GM23248 (cell line): ENCODE measurements at regions not wholly inside any gene's neighbourhood (a gene's known extent, or its start where the extent isn't known, plus 50 kb on each side); places are given as distances from the start of the nearest gene placed in this dataset.

ENCODE experiments used
- DNase-seq: peaks from one replicate; pipeline ENCODE4 v3.0.0-alpha.2; 2015
- H2AFZ ChIP-seq: fragments of 200-600 bp; sonication (generic); 2 replicates; pipeline ENCODE4 v1.6.1; 2016; ENCODE audit warnings: antibody characterized with exemption
- H3F3A ChIP-seq: fragments of 200-600 bp; sonication (generic); 2 replicates; pipeline ENCODE4 v1.6.1; 2016; ENCODE audit warnings: mild to moderate bottlenecking, antibody characterized with exemption, mixed run types; ENCODE audit not compliant: insufficient read depth
- H3K27ac ChIP-seq: fragments of 200-600 bp; sonication (generic); 2 replicates; pipeline ENCODE4 v1.5.1; 2016; ENCODE audit warnings: mild to moderate bottlenecking
- H3K27me3 ChIP-seq: fragments of 200-600 bp; sonication (generic); replicated peaks from 2 replicates; pipeline ENCODE4 v1.6.1; 2016; ENCODE audit warnings: mild to moderate bottlenecking; ENCODE audit not compliant: insufficient read depth
- H3K36me3 ChIP-seq: fragments of 200-600 bp; sonication (generic); 2 replicates; pipeline ENCODE4 v1.6.1; 2016; ENCODE audit warnings: low read depth, mild to moderate bottlenecking
- H3K4me1 ChIP-seq: fragments of 200-600 bp; sonication (generic); 2 replicates; pipeline ENCODE4 v1.6.1; 2016; ENCODE audit warnings: mild to moderate bottlenecking; ENCODE audit not compliant: insufficient read depth
- H3K4me2 ChIP-seq: fragments of 200-600 bp; sonication (generic); one replicate; pipeline ENCODE4 v1.6.1; 2016; ENCODE audit warnings: mild to moderate bottlenecking; ENCODE audit not compliant: unreplicated experiment
- H3K4me3 ChIP-seq: fragments of 200-600 bp; sonication (generic); 2 replicates; pipeline ENCODE4 v1.5.1; 2016; ENCODE audit warnings: mild to moderate bottlenecking
- H3K79me2 ChIP-seq: fragments of 200-600 bp; sonication (generic); 2 replicates; pipeline ENCODE4 v1.6.1; 2016; ENCODE audit warnings: mild to moderate bottlenecking; ENCODE audit not compliant: insufficient read depth
- H3K9ac ChIP-seq: fragments of 200-600 bp; sonication (generic); 2 replicates; pipeline ENCODE4 v1.6.1; 2016; ENCODE audit warnings: mild to moderate bottlenecking
- H3K9me2 ChIP-seq: fragments of 200-600 bp; sonication (generic); 2 replicates; pipeline ENCODE4 v1.6.1; 2016; ENCODE audit warnings: mixed run types, mild to moderate bottlenecking, moderate library complexity; ENCODE audit not compliant: insufficient read depth
- H3K9me3 ChIP-seq: fragments of 200-600 bp; sonication (generic); one replicate; pipeline ENCODE4 v1.6.1; 2017; ENCODE audit warnings: low read depth
- H4K20me1 ChIP-seq: fragments of 200-600 bp; sonication (generic); 2 replicates; pipeline ENCODE4 v1.6.0; 2016; ENCODE audit not compliant: insufficient read depth
- EZH2 ChIP-seq: fragments of 200-600 bp; sonication (generic); IDR thresholded peaks from 2 replicates; pipeline ENCODE4 v1.6.1; 2018; ENCODE audit warnings: antibody characterized with exemption, mild to moderate bottlenecking; ENCODE audit not compliant: insufficient read depth, poor library complexity, severe bottlenecking
- EZH2phosphoT487 ChIP-seq: fragments of 200-600 bp; sonication (generic); IDR thresholded peaks from 2 replicates; pipeline ENCODE4 v1.6.1; 2018; ENCODE audit warnings: antibody characterized with exemption, moderate library complexity, mild to moderate bottlenecking, low read depth; ENCODE audit not compliant: insufficient read depth
- WGBS, 2 experiments: methylation state at CpG; one replicate each; pipeline ENCODE4 v1.1.6; 2015 to 2017; ENCODE audit warnings: low lambda C conversion rate in 2 of 2, low coverage in 1 of 2; ENCODE audit errors: missing lambda C conversion rate in 2 of 2; 5-methylcytosine and 5-hydroxymethylcytosine counted together
- in situ Hi-C: fragments of 300-500 bp; cut with MboI; formaldehyde crosslinking; loops from 2 replicates; pipeline ENCODE4 v1.15.0; 2020

DNA sequence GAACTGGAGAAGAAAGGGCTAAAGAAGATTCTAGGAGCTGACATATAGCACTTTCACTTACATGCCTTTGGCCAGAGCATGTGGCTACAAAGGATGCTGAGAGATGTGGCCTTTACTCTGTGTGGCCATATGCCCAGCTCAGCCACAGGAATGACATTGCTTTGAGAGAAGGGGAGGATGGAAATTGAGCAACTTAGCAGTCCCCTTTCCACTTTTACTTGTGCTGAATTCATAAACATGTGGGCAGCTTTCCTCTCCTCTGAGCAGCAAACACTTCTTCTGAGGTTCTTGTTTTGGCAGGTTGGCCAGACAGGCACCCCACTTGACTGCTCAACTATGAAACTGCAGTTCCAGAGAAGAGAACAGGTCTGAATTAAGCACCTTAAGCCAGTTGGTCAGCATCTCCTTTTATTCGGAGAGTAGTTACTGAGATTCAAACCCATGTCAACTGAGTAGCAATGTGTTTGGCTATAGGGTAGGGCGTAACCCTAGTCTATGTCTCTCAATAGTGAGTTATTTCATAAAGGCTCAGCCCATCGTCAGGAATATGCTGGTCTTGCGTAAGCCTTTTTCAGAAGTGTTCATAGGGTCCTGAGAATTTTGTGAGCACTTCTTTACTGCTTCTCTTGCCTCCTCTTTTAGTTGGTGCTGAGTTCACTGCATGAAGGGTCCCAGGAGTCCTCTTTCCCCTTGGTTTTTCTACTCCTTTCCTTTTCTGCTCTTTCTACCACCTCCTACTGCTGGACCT, 134.5 kb downstream of the PALM2AKAP2 start:
- DNase-seq, result peak; percentile 92
- WGBS, 2 experiments, result 91 to 94% methylated on average over 4 of the region's 4 CpGs
- Histone ChIP-seq H3K4me3 (no peak overlapping the region), H2AFZ (no peak overlapping the region), H3K9ac (no peak overlapping the region), H4K20me1 (no peaks in the 10 kb centered on the region), H3K27ac (peak overlapping the region; percentile 70), H3K4me2 (no peak overlapping the region), H3F3A (peaks cover 46% of the 10 kb centered on the region), H3K27me3 (no peaks in the 10 kb centered on the region), H3K36me3 (no peaks in the 10 kb centered on the region), H3K4me1 (peaks cover 44% of the 10 kb centered on the region), H3K79me2 (0 out of 2 replicates have a peak, but pooled peaks cover 15% of the 10 kb centered on the region), H3K9me3 (no peaks in the 10 kb centered on the region), H3K9me2 (no peaks in the 10 kb centered on the region)
- in situ Hi-C loops, result no loop called here
- no peak for TF ChIP-seq EZH2
- peak; percentile 72; the same call in 1 of the 2 replicates for TF ChIP-seq EZH2phosphoT487

DNA sequence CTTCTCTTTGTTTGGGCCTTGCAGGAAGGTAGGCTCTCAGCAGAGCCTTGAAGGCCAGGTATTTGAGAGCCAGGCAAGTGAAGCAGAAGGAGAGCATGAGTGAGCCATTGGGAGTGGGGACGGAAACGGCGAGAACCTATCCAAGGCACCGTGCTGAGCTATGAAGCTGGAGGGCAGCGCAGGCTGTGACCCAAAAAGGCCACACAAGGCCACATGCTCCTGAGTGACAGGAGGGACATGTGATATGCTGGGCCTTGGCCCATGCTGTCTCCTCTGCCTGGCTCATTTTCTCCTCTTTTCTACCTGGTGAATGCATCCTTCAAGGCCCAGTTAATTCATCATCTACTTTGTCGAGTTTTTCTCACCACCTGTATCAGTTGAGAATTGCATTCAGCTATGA, 136.3 kb downstream of the PALM2AKAP2 start:
- Histone ChIP-seq H3K4me1 (peaks cover 34% of the 10 kb centered on the region), H3F3A (peaks cover 30% of the 10 kb centered on the region), H3K79me2 (peaks cover 20% of the 10 kb centered on the region; the same call in 1 of the 2 replicates), H3K36me3 (no peaks in the 10 kb centered on the region), H3K4me2 (no peak overlapping the region), H3K4me3 (no peak overlapping the region), H3K9me2 (no peaks in the 10 kb centered on the region), H3K27me3 (no peaks in the 10 kb centered on the region), H2AFZ (no peak overlapping the region), H3K9me3 (no peaks in the 10 kb centered on the region), H3K27ac (no peak overlapping the region), H4K20me1 (no peaks in the 10 kb centered on the region), H3K9ac (no peak overlapping the region)
- 95 to 99% methylated on average over 6 of the region's 6 CpGs for WGBS, 2 experiments
- DNase-seq, result no peak
- TF ChIP-seq EZH2 (no peak), EZH2phosphoT487 (no peak)
- in situ Hi-C loops, result no loop called here

DNA sequence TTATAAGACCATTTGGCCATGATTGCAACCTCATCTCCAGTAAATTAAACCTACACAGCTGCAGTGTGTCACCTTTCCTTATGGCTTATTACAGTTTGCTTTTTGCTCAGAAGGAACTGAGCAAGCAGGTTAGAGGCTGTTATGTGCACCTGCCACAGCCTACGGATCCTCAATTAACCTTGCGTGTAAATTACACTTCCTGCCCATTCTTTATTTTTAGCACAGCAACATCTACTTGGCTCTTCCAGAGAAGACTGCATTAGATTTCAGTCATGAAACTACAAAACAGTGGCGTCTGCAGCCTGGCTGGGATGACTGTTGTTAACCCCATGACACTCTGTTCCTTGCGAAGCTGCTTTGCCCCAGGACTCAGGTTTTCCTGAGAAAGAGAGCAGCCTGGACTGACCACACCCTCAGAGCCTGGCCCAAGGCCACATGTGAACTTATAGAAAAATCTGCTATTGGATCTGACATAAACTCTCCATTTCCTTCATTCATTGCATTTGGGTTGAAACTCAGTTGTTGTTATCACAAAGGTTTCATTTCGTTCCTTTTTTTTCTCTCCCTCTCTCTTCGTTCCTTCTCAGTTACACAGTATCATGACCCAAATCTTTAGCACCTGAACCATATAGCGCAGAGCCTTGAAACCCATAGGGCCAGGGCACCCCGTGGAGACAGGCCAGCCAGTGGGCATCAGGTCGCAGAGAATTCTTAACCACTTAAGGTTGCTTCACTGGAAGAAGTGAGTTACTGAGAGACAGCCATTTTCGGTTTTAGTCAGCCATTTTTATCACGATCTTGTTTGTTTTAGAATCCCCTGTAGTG, 138.6 kb downstream of the PALM2AKAP2 start:
- H3K79me2 ChIP-seq, result peaks cover 20% of the 10 kb centered on the region; the same call in 1 of the 2 replicates
- H3K4me2 ChIP-seq, result no peak overlapping the region
- TF ChIP-seq EZH2, result no peak
- TF ChIP-seq EZH2phosphoT487, result no peak
- DNase-seq, result no peak
- no peak overlapping the region for H3K4me3 ChIP-seq
- peaks cover 8% of the 10 kb centered on the region; the same call in 1 of the 2 replicates for H3F3A ChIP-seq
- no peak overlapping the region for H2AFZ ChIP-seq
- H3K36me3 ChIP-seq, result no peaks in the 10 kb centered on the region
- 91 to 92% methylated on average over 11 of the region's 11 CpGs for WGBS, 2 experiments
- no peaks in the 10 kb centered on the region for H3K27me3 ChIP-seq
- no peak overlapping the region for H3K9ac ChIP-seq
- in situ Hi-C loops, result no loop called here
- H4K20me1 ChIP-seq, result no peaks in the 10 kb centered on the region
- no peaks in the 10 kb centered on the region for H3K9me2 ChIP-seq
- H3K27ac ChIP-seq, result no peak overlapping the region
- H3K4me1 ChIP-seq, result peaks cover 13% of the 10 kb centered on the region
- H3K9me3 ChIP-seq, result no peaks in the 10 kb centered on the region

DNA sequence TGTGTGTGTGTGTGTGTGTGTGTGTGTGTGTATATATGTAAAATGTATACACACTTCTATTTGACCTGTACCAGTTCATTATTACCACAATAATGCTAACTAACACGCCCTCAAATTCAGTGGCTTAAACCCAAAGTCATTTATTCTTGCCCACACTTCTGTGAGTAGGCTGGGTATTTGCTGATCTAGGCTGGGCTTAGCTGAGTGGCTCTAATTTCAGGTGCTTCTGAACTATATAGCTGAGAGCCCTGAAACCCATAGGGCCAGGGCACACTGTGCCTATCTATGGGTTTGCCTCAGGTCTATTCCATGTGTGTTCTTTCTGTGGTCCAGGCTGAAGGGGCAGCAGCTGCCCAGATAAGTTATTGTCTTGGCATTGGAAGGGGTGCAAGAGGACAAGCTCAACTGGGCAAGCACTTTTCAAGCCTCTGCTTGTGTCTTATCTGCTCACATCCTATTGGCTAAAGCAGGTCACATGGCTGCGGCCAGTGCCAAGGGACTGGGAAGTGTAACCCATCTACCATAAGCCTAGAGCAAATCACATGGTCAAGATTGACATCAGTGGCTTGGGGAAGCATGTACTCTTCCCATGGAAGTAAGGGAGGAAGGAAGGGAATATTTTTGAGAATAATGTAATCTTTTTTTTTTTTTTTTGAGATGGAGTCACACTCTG, 139.9 kb downstream of the PALM2AKAP2 start:
- no peak for DNase-seq
- Histone ChIP-seq H2AFZ (no peak overlapping the region), H3F3A (no peaks in the 10 kb centered on the region), H3K27me3 (no peaks in the 10 kb centered on the region), H3K36me3 (peaks cover 3% of the 10 kb centered on the region; the same call in 1 of the 2 replicates), H4K20me1 (no peaks in the 10 kb centered on the region), H3K9me3 (no peaks in the 10 kb centered on the region), H3K4me2 (no peak overlapping the region), H3K9ac (no peak overlapping the region), H3K79me2 (peaks cover 20% of the 10 kb centered on the region; the same call in 1 of the 2 replicates), H3K4me1 (peaks cover under 1% of the 10 kb centered on the region; the same call in 1 of the 2 replicates), H3K4me3 (no peak overlapping the region), H3K27ac (no peak overlapping the region), H3K9me2 (no peaks in the 10 kb centered on the region)
- TF ChIP-seq EZH2phosphoT487 (no peak), EZH2 (no peak)
- WGBS, 2 experiments, result 94 to 100% methylated on average over 2 of the region's 2 CpGs
- in situ Hi-C loops, result no loop called here
